Posterior vena cava (tissue), 2 donors: ENCODE measurements at regions not wholly inside any gene's neighbourhood (a gene's known extent, or its start where the extent isn't known, plus 50 kb on each side); places are given as distances from the start of the nearest gene placed in this dataset.

Experiments
- DNase-seq: peaks from one replicate; pipeline ENCODE4 v3.0.0-alpha.2; 2020; ENCODE audit warnings: low spot score
- intact Hi-C, 2 donors: fragments of 100-400 bp; cut with DNase I; formaldehyde crosslinking; loops; one replicate each; pipeline versions ENCODE4 v1.14.1 to v1.14.2; 2022 to 2023
- donor health status: DM: yes; HTN: yes; CAD: no.
- donor health status: DM: yes; HTN: yes; CAD: no.

DNA sequence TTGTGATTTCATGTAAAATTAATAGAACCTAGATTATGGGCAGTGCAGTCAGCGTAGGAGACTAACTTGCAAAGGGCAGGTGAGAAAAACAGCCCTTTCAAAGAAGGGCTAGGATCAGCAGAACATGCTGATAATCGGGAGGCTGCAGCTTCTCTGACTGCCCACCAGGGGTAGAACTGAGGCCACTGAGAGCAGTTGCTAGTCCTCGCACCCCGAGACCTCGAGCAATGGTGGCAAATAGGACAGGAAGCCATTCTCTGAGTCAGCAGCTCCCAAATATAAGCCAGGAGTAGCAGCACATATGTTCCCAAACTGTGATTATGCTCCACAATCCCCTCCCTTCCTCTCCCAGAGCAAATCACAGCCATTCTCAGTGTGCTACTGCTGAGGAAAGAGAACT, 186.5 kb downstream of the MSL3 start:
- no peak for DNase-seq
- intact Hi-C loops, result no loop called here

DNA sequence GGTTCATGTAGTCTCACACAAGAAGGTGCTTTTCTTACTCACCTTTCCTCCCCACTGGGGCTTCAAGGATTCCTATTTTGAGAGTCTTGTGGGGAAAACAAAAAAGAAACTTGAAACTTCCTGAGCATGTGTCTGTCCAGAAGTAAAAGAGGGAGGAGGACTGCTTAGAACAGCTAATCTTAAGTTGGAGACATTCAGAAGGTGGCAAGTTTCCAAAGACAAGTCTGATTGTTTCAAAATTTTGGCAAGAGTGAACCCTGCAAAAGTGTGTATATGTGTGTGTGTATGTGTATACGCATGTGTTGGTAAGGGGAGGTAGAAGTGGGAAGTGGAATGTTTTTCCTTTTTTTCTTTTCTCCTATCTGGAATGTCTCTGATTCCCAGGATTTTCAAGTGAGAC, 189.0 kb upstream of the FRMPD4 start:
- intact Hi-C loops, result no loop called here
- DNase-seq, result no peak

DNA sequence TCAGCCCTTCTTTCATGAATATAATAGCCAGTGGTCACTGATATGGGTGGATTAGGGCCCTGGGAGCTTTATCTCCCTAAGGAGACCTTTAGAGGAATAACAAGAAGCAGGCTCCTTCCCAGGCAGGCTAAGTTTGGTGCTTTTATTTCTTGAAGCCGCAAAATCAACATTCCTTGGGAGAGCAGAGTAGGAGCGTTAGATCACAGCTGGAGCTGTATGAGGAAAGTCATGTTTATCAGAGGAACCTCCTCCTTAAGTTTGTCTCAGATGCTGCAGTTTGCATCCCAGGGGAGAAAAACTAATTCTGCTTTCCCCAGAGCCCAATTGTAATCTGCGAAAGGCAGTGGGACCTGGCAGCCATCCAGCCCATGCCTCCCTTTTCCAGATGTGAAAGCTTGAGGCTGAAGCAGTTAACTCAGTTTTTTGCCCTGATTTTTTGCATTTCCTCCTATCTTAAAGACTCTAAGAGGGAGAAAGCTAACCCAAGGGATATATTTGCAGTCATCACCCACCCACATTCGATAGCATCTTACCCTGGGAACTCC, 186.0 kb upstream of the FRMPD4 start:
- intact Hi-C loops, result no loop called here
- no peak for DNase-seq

DNA sequence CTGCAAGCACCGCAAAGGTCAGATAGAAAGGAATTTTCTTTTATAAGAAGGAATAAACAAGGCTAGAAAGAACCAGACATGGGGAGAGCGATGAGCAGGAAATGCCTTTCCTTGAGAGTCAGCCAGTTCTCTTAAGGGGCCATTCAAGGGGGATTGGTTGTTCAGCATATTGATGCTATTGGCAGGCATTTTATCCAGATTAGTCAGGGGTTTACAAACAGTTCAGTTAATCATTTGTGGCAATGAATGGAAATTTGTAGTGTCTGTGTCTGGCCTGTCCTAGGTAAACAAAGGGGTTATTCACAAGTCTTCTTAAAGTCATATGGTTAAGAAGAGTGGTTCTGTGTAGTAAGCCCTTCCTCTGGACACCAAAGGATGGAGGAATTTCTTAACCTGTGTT, 184.7 kb upstream of the FRMPD4 start:
- intact Hi-C loops, result no loop called here
- DNase-seq, result no peak

DNA sequence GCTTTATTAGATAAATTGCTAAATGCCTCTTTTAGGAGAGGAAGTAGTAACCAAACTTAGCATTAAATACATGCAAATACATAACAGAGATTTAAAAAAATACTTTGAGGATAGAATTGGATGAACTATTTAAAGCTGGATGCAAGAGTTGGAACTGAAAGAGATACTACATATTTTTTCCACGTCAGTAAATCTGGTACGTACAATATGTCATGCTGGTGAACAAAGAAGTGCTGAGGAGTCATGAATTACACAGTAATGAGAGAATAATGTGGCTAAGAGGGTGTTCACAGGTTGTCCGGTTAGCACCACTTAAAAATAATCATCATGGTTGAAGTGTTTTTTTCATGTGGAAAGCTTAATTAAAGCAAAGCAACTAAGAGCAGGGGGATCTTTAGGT, 184.1 kb upstream of the FRMPD4 start:
- no peak for DNase-seq
- intact Hi-C loops, result no loop called here

GRCh38 chrX:11960031-11960430, 178.2 kb upstream of the FRMPD4 start:
- no peak for DNase-seq
- intact Hi-C loops, result no loop called here

- no peak for DNase-seq
- intact Hi-C loops, result no loop called here
These were observed 172.8 kb upstream of the FRMPD4 start for GRCh38 chrX:11965436-11965835.

- no peak for DNase-seq
- intact Hi-C loops, result no loop called here
These were observed 170.0 kb upstream of the FRMPD4 start for GRCh38 chrX:11967986-11968869.

DNA sequence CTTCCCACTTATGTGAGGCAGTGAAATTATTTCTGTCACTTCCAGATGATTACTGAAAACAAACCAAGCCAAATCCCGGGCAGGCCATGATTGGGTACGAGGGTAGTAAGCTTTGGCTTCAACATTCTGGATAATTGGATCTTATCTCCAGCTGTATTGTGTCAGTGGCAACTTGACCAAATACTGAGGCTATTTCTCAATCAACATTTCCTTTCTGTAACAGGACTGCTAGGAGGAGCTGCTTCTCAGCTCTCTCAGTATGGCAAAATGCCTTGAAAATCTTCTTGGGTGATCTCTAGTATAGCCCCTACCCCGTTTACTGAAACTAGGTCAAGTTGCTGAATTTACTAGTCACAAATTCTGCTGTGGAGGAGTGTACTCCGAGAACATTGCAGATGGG, 169.3 kb upstream of the FRMPD4 start:
- intact Hi-C loops, result no loop called here
- no peak for DNase-seq

DNA sequence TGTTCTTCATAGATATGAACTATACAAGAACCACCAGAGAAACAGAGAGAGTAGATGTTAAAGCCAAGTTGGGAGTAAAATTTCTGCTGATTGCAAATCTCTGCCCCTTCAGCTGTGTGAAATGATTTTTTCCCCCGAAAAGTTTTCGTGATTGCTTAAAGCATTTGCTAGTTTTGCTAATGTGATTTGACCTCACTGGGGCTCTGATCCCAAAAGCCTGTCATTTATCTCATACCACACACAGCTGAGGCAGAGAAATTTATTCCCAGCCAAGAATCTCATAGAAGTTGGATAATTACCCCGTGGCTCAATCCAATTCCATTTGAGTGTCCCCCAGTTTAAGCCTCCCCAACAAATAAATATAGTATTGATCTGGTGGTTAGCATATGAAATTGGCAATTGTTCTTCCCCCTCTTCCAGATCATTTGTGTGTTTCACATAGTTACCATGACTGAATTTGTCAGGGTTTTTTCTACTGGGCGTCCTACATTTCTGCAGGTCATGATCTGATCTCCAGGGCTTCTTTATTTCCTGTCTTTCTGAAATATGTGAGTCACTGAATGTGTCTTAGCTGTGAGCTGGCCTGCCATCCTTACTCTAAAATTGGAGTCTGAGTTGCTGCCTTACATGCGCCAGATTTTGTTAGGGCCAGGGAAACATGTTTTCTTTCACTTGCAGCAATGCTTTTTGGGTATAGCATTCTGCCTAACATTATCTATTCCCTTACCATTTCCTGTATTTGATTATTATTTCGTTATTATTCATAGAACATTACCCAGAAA, 167.5 kb upstream of the FRMPD4 start:
- no peak for DNase-seq

GRCh38 chrX:11976663-11977062, 161.6 kb upstream of the FRMPD4 start:
- intact Hi-C loops, result no loop called here
- no peak for DNase-seq

More for the DNA sequence above, 167.5 kb upstream of the FRMPD4 start:
- intact Hi-C loops, result no loop called here

DNA sequence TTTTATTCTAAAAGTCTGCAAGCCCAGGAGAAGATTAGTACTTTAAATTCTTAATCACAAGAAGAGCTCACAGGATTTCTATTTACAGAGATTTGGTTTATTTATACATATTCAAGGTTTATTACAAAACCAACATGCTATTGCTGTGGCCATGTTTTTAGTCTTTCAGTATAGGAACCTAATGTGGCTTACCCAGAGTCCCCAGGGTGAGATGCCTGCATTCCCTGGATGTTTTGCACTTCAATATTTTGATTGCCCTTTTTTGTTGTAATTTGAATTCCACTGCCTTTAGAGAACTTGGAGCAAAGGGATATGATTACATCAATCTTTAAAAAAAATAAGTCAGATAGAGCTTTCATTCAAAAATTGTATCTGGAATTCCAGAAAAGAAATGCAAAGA, 146.0 kb upstream of the FRMPD4 start:
- no peak for DNase-seq
- intact Hi-C loops, result no loop called here

DNA sequence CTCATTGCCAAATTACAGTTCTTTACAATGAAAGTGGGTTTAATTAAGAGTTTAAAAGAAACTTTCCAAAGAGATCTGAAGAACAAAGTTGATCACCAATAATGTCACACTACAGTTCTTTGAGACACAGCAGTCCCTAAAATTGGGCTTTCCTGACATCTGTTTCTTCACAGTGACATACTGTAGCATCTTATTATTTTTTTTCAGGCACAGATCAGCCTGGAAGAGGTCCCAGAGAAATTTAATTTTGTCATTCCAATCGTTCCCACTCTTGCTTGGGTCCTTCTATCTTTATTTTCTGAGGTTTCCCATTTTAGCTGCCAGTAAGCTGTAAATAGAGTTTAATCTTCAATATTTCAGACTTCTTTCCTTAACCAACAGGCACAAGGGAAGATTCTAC, 143.1 kb upstream of the FRMPD4 start:
- intact Hi-C loops, result no loop called here
- DNase-seq, result no peak

GRCh38 chrX:11996810-11997209, 141.5 kb upstream of the FRMPD4 start:
- intact Hi-C loops, result no loop called here
- no peak for DNase-seq

GRCh38 chrX:11998944-11999343, 139.3 kb upstream of the FRMPD4 start:
- no peak for DNase-seq
- intact Hi-C loops, result no loop called here

DNA sequence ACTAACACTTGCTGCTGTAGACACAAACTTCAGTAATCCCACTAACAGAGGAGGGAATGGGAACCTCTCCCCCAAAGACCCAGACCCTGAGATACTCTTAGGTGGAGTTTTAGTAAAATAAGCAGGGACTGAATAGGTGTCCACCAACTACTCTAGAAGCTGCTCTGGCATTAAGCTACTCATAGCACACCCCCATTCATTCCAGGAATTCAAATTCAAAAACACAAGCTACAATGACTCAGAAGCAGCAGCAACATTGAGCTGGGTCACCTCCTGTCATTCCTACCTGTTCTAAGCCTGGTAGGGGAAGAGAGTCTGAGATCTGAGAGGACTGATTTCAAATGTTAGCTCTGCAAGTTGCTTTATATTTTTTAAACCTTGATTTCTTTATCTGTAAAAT, 135.4 kb upstream of the FRMPD4 start:
- DNase-seq, result no peak
- intact Hi-C loops, result no loop called here

DNA sequence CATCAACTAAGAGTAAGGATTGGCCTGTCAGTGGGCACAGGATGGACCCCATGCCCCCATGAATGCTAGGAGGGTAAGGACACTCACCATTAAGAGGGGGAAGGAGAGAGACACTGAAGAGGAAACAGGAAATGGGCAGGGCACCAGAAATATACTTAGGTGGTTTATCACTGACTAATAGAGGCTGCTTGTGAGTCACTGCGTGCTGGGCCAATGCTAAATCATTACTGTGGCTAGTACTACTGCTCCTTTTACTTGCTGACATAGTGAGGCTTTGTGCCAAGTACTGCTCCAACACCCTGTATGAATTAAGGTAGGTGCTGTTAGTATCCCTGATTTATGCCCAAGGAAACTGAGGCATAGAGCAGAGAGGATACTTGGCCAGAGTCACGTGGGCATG, 130.4 kb upstream of the FRMPD4 start:
- DNase-seq, result no peak
- intact Hi-C loops, result no loop called here

DNA sequence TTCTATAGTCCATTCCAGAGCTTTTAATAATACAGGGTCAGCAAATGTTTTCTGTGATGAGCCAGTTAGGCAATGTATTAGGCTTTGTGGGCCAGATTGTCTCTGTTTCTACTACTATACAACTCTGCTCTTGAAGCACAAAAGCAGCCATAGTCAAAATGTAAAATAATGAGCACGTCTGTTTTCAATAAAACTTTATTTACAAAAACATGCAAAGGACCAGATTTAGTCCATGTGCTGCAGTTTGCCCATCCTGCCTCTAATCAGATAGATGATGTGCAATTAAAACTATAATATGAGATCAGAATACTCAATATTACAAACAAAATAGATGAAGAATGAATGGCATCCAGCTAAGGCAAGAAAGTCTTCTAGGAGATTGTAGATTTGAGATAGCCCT, 127.8 kb upstream of the FRMPD4 start:
- no peak for DNase-seq
- intact Hi-C loops, result no loop called here

GRCh38 chrX:12011075-12011474, 127.2 kb upstream of the FRMPD4 start:
- intact Hi-C loops, result no loop called here
- no peak for DNase-seq

DNA sequence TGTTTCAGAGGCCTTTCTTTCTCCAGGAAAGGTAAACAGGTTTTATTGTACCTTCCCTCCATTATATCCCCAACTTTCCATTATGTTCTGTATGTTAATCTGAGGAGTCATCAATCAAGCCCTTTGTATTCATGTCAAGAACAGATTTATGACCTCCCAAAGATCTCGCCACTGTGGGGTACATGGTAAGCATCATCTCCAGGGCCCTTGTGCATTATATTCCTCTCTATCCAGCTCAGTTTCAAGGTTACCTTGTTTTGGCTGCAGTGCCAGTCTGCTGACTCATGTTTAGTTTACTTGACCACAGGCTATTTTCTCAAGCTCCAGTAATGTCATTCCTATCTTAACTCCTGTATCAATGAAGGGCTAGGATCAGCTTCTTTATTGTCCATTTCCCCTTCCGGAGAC, 125.1 kb upstream of the FRMPD4 start:
- intact Hi-C loops, result no loop called here
- DNase-seq, result no peak

GRCh38 chrX:12021698-12022097, 116.6 kb upstream of the FRMPD4 start:
- intact Hi-C loops, result no loop called here
- no peak for DNase-seq
